ENCODE measurements at regions not wholly inside any gene's neighbourhood (a gene's known extent, or its start where the extent isn't known, plus 50 kb on each side); places are given as distances from the start of the nearest gene placed in this dataset.

GRCh38 chr1:18045203-18045602, 62.4 kb upstream of the IGSF21 start:
- no peak overlapping the region for H3K4me3 ChIP-seq
- TF ChIP-seq CTCF (IDR thresholded peaks at IDR 0.05): no peak
- no peak overlapping the region for H3K27ac ChIP-seq
- DNase-seq (ENCODE audit: low spot score): no peak

- no peak overlapping the region for H3K4me3 ChIP-seq
- DNase-seq (ENCODE audit: low spot score): no peak
- no peak overlapping the region for H3K27ac ChIP-seq
- no peak for TF ChIP-seq CTCF (IDR thresholded peaks at IDR 0.05)
Measured at GRCh38 chr1:18045621-18046020, 62.0 kb upstream of the IGSF21 start.

- no peak overlapping the region for H3K4me3 ChIP-seq
- TF ChIP-seq CTCF (IDR thresholded peaks at IDR 0.05): no peak
- H3K27ac ChIP-seq: no peak overlapping the region
- no peak for DNase-seq (ENCODE audit: low spot score)
Measured at GRCh38 chr1:18047122-18047521, 60.5 kb upstream of the IGSF21 start.

- no peak overlapping the region for H3K4me3 ChIP-seq
- no peak for DNase-seq (ENCODE audit: low spot score)
- H3K27ac ChIP-seq: no peak overlapping the region
- TF ChIP-seq CTCF (IDR thresholded peaks at IDR 0.05): no peak
Measured at GRCh38 chr1:18049228-18049627, 58.4 kb upstream of the IGSF21 start.

GRCh38 chr1:18052671-18053070, 54.9 kb upstream of the IGSF21 start:
- H3K4me3 ChIP-seq: no peak overlapping the region
- no peak for TF ChIP-seq CTCF (IDR thresholded peaks at IDR 0.05)
- no peak for DNase-seq (ENCODE audit: low spot score)
- H3K27ac ChIP-seq: no peak overlapping the region

- TF ChIP-seq CTCF (IDR thresholded peaks at IDR 0.05): no peak
- DNase-seq (ENCODE audit: low spot score): no peak
Measured at GRCh38 chr1:18055156-18055555, 52.4 kb upstream of the IGSF21 start.

GRCh38 chr1:18056545-18056944, 51.1 kb upstream of the IGSF21 start:
- no peak overlapping the region for H3K27ac ChIP-seq
- H3K4me3 ChIP-seq: no peak overlapping the region
- no peak for DNase-seq (ENCODE audit: low spot score)
- no peak for TF ChIP-seq CTCF (IDR thresholded peaks at IDR 0.05)

More at GRCh38 chr1:18055156-18055555, 52.4 kb upstream of the IGSF21 start:
- Histone ChIP-seq H3K4me3 (no peak overlapping the region), H3K27ac (no peak overlapping the region)
